ENCODE measurements at regions not wholly inside any gene's neighbourhood (a gene's known extent, or its start where the extent isn't known, plus 50 kb on each side); places are given as distances from the start of the nearest gene placed in this dataset.

- TF ChIP-seq, protein P1, sequence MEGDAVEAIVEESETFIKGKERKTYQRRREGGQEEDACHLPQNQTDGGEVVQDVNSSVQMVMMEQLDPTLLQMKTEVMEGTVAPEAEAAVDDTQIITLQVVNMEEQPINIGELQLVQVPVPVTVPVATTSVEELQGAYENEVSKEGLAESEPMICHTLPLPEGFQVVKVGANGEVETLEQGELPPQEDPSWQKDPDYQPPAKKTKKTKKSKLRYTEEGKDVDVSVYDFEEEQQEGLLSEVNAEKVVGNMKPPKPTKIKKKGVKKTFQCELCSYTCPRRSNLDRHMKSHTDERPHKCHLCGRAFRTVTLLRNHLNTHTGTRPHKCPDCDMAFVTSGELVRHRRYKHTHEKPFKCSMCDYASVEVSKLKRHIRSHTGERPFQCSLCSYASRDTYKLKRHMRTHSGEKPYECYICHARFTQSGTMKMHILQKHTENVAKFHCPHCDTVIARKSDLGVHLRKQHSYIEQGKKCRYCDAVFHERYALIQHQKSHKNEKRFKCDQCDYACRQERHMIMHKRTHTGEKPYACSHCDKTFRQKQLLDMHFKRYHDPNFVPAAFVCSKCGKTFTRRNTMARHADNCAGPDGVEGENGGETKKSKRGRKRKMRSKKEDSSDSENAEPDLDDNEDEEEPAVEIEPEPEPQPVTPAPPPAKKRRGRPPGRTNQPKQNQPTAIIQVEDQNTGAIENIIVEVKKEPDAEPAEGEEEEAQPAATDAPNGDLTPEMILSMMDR (IDR thresholded peaks at IDR 0.05), result no peak
- no peak for TF ChIP-seq POLR2A (IDR thresholded peaks at IDR 0.05)
These were observed 126.4 kb downstream of the TMEM17 start for GRCh38 chr2:62379566-62379965.

Data from uterus (tissue), 2 donors.